Smooth muscle cell (in vitro differentiated cells): ENCODE measurements at regions not wholly inside any gene's neighbourhood (a gene's known extent, or its start where the extent isn't known, plus 50 kb on each side); places are given as distances from the start of the nearest gene placed in this dataset.

ENCODE experiments used
- DNase-seq: peaks from one replicate; lab custom pipeline; 2025; ENCODE audit not compliant: unreplicated experiment; lab: John Stamatoyannopoulos, UW
- H2AFZ ChIP-seq: fragments of 200-600 bp; sonication (generic); 2 replicates; pipeline ENCODE4 v1.6.0; 2016; ENCODE audit warnings: antibody characterized with exemption, low read depth, mild to moderate bottlenecking
- H3F3A ChIP-seq: fragments of 200-600 bp; sonication (generic); 2 replicates; pipeline ENCODE4 v1.6.0; 2017; ENCODE audit warnings: antibody characterized with exemption, low read depth
- H3K27ac ChIP-seq: fragments of 200-600 bp; sonication (generic); 2 replicates; pipeline ENCODE4 v1.5.1; 2016; ENCODE audit warnings: low read depth, mild to moderate bottlenecking
- H3K27me3 ChIP-seq: fragments of 200-600 bp; sonication (generic); 2 replicates; pipeline ENCODE4 v1.6.1; 2016; ENCODE audit warnings: low read depth, mild to moderate bottlenecking
- H3K36me3 ChIP-seq: fragments of 200-600 bp; sonication (generic); 2 replicates; pipeline ENCODE4 v1.5.1; 2016; ENCODE audit warnings: low read depth
- H3K4me1 ChIP-seq: fragments of 200-600 bp; sonication (generic); 2 replicates; pipeline ENCODE4 v1.5.1; 2016; ENCODE audit warnings: low read depth
- H3K4me2 ChIP-seq: fragments of 200-600 bp; sonication (generic); 2 replicates; pipeline ENCODE4 v1.6.0; 2016; ENCODE audit warnings: mild to moderate bottlenecking
- H3K4me3 ChIP-seq: fragments of 200-600 bp; sonication (generic); 2 replicates; pipeline ENCODE4 v1.5.1; 2016; ENCODE audit warnings: mild to moderate bottlenecking
- H3K79me2 ChIP-seq: fragments of 200-600 bp; sonication (generic); 2 replicates; pipeline ENCODE4 v1.6.0; 2016; ENCODE audit warnings: low read depth, mild to moderate bottlenecking
- H3K9ac ChIP-seq: fragments of 200-600 bp; sonication (generic); 2 replicates; pipeline ENCODE4 v1.6.0; 2016; ENCODE audit warnings: low read depth
- H3K9me3 ChIP-seq: fragments of 200-600 bp; sonication (generic); replicated peaks from 2 replicates; pipeline ENCODE4 v1.5.1; 2016; ENCODE audit warnings: low read depth
- H4K20me1 ChIP-seq: fragments of 200-600 bp; sonication (generic); 2 replicates; pipeline ENCODE4 v1.6.0; 2016; ENCODE audit warnings: low read depth
- WGBS: methylation state at CpG from one replicate; pipeline ENCODE4 v1.1.7; 2016; ENCODE audit warnings: low lambda C conversion rate; 5-methylcytosine and 5-hydroxymethylcytosine counted together
- TF ChIP-seq, protein P1 (sequence below): fragments of 200-600 bp; sonication (generic); IDR thresholded peaks from 2 replicates; pipeline ENCODE4 v1.5.1; 2017; ENCODE audit warnings: borderline replicate concordance, mild to moderate bottlenecking, antibody characterized with exemption; ENCODE audit not compliant: insufficient read depth, poor library complexity, severe bottlenecking

DNA sequence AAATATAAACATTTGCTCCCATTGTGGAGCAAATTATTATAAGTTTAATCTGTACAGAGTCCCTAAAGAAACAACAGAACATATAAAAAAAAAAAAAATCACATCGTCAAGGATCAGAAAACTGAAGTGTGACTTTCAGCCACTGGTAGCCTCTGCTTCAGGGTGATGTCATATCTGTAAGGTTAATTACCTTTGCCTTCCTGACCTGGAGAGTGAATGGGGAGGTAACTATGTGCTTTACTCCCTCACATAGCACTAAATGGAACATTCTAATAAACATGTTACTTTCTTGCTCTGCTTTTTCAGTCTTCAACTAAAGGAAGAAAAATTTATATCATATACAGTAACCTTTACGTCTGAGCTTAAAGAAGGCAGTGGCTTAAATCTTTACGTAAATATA, 70.3 kb upstream of the TRPM3 start:
- TF ChIP-seq, protein P1, sequence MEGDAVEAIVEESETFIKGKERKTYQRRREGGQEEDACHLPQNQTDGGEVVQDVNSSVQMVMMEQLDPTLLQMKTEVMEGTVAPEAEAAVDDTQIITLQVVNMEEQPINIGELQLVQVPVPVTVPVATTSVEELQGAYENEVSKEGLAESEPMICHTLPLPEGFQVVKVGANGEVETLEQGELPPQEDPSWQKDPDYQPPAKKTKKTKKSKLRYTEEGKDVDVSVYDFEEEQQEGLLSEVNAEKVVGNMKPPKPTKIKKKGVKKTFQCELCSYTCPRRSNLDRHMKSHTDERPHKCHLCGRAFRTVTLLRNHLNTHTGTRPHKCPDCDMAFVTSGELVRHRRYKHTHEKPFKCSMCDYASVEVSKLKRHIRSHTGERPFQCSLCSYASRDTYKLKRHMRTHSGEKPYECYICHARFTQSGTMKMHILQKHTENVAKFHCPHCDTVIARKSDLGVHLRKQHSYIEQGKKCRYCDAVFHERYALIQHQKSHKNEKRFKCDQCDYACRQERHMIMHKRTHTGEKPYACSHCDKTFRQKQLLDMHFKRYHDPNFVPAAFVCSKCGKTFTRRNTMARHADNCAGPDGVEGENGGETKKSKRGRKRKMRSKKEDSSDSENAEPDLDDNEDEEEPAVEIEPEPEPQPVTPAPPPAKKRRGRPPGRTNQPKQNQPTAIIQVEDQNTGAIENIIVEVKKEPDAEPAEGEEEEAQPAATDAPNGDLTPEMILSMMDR = no peak
- Histone ChIP-seq H2AFZ (no peak overlapping the region), H3K4me1 (no peaks in the 10 kb centered on the region), H3K4me2 (no peak overlapping the region), H3K4me3 (no peak overlapping the region), H3K36me3 (no peaks in the 10 kb centered on the region), H3F3A (no peaks in the 10 kb centered on the region), H4K20me1 (no peaks in the 10 kb centered on the region), H3K27ac (no peak overlapping the region), H3K27me3 (no peaks in the 10 kb centered on the region), H3K9ac (no peak overlapping the region), H3K79me2 (no peaks in the 10 kb centered on the region), H3K9me3 (no peaks in the 10 kb centered on the region)
- 77% methylated on average over 3 of the region's 3 CpGs for WGBS
- DNase-seq = no peak

DNA sequence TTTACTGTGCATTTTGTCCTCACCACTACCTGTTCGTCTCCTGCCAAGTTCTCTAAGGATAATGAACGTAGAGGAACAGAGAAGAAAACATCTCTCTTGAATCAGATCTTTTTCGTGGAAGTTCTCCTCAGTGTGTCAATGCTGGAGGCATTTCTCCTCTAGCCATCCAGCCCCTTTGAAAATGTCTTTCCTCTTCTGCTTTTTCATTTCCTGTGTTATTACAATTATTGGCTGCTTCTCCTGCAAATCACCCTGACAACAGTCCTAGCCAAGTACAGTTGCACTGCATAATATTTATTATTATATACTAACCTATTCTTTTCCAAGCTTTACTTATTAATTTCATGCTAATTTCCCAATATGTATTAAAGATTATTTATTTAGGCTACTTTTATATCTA, 61.8 kb upstream of the TRPM3 start:
- no peaks in the 10 kb centered on the region for H3K79me2 ChIP-seq
- H3K4me3 ChIP-seq = no peak overlapping the region
- H3K27ac ChIP-seq = no peak overlapping the region
- no peak overlapping the region for H3K4me2 ChIP-seq
- H3K4me1 ChIP-seq = no peaks in the 10 kb centered on the region
- 82% methylated on average over 3 of the region's 3 CpGs for WGBS
- no peak for DNase-seq
- H2AFZ ChIP-seq = no peak overlapping the region
- H3F3A ChIP-seq = no peaks in the 10 kb centered on the region
- TF ChIP-seq, protein P1 = no peak
- H3K9me3 ChIP-seq = no peaks in the 10 kb centered on the region
- no peaks in the 10 kb centered on the region for H4K20me1 ChIP-seq
- H3K9ac ChIP-seq = no peak overlapping the region
- H3K27me3 ChIP-seq = no peaks in the 10 kb centered on the region
- no peaks in the 10 kb centered on the region for H3K36me3 ChIP-seq

DNA sequence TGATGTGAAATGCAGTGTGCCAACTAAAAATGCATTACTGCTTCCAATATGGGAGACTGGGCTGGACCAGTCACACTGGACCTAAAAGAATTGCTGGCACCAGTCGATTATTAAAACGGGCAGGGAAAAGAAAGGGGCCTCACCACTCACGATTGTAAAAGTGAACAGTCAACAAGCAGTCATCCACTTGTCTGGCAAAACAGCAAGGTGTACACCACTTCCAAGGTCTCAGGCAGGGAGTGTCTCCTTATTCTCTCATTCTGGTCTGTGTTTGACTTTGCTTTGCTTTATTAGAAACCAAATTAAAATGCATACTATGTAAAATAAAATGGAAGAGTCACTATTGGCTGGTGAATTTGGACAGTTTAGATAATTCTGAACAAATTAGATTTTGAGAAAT, 57.8 kb upstream of the TRPM3 start:
- Histone ChIP-seq H3K4me3 (no peak overlapping the region), H4K20me1 (no peaks in the 10 kb centered on the region), H3K9ac (no peak overlapping the region), H3K27ac (no peak overlapping the region), H2AFZ (no peak overlapping the region), H3K36me3 (no peaks in the 10 kb centered on the region), H3K9me3 (no peaks in the 10 kb centered on the region), H3K4me1 (no peaks in the 10 kb centered on the region), H3F3A (no peaks in the 10 kb centered on the region), H3K4me2 (no peak overlapping the region), H3K79me2 (no peaks in the 10 kb centered on the region), H3K27me3 (no peaks in the 10 kb centered on the region)
- TF ChIP-seq, protein P1 = no peak
- no peak for DNase-seq
- WGBS = 90% methylated on average over 3 of the region's 3 CpGs

DNA sequence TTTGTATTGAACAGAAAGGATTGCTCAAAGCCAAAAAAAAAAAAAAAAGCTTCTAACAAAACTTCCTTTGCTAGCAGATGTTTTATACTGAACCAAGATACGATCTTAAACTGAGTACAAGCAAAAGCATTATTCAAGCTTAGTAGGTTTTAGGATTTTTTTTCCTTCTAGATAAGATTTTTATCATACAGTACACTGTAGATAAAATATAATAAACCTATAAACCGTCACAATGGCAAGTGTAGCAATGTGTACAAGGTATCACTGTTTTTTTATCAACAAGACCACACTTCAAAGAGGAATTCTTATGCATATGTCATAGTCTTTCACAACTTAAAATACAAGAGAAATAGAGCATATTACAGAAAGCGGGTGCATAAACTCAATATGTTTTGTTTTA, 56.5 kb upstream of the TRPM3 start:
- Histone ChIP-seq H2AFZ (no peak overlapping the region), H3K27me3 (no peaks in the 10 kb centered on the region), H3K27ac (no peak overlapping the region), H3K79me2 (no peaks in the 10 kb centered on the region), H3K4me3 (no peak overlapping the region), H3F3A (no peaks in the 10 kb centered on the region), H3K9ac (no peak overlapping the region), H3K9me3 (no peaks in the 10 kb centered on the region), H3K4me1 (no peaks in the 10 kb centered on the region), H3K36me3 (no peaks in the 10 kb centered on the region), H4K20me1 (no peaks in the 10 kb centered on the region), H3K4me2 (no peak overlapping the region)
- DNase-seq = no peak
- 95% methylated on average over 3 of the region's 3 CpGs for WGBS
- TF ChIP-seq, protein P1 = no peak
